MV-4-11 (cell line): ENCODE measurements at regions not wholly inside any gene's neighbourhood (a gene's known extent, or its start where the extent isn't known, plus 50 kb on each side); places are given as distances from the start of the nearest gene placed in this dataset.

Experiments
- DNase-seq: peaks from one replicate; lab custom pipeline; 2025; lab: John Stamatoyannopoulos, UW

DNA sequence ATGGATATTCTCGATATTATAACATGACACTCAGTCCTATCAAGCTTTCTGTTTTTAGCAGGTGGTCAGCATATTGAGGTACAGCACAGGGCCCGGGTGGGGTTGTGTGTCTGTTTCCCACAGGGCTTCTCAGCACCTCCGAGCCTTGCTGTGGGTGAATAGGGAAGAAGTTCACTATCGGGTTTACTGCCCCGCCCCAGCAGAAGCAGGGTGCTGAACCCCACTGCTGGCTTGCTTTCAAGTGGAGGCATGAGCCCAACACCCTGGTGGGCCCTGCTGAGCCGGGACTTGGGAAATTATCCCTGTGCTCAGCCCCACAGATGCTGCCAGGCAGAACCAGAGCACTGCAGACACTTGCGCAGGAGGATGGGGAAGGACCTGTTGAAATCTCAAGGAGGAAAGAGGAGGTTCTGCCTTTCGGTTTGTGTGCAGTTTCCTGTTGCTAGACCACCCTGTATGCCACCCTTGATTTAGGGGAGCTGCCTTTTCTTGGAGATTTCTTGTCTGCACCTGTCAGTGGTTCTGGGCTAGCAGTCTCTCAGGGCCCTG is 270.3 kb upstream of the SALL3 start:
- no peak for DNase-seq

DNA sequence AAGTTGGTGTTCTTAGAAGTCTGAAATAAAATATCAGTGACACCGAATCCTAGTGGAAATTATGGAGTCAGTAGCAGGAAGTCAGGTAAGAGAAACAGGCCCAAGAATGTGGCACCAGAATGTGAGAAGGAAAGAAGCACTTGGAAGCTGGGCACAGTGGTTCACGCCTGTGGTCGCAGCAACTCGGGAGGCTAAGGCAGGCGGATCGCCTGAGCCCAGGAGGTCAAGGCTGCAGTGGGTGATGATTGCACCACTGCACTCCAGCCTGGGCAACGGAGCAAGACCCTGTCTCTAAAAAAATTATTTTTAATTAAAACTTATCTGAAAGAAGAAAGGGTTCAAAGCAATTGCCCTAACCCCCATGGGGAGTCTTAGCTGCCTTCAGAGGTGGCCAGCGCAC is 268.3 kb upstream of the SALL3 start:
- DNase-seq, result no peak

DNA sequence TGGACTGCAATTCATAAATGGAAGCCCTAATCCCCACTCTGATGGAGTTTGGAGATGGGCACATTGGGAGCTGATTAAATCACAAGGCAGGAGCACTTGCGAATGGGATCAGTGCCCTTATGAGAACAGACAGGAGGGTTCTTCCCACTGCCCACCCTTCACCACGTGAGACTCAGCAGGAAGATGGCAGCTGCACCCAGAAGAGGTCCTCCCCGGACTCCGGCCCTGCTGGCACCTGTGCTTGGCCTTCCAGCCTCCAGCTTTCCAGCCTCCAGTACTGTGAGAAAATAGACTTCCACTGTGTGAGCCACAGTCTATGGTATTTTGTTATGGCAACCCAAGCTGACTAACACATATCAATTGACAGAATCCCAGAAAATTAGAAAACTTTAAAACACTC is 267.6 kb upstream of the SALL3 start:
- no peak for DNase-seq

DNA sequence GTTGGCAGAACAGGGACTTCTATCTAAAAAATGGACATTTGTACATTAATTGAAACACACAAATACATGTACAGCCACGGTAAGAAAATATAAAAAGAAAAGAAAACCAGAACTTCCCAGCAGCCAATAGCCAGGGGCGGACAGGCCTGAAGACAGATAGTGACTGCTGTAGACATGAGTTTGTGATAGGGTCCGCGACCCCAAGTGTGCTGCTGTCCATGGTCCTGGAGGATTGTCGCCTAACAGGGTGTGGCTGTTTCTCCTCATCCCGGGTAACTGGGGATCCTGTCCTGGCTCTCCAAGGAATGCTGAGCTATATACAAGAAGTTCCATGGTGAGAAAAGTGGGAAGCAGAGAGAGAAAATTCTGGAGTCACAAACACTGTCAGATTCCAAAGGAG is 266.5 kb upstream of the SALL3 start:
- DNase-seq, result no peak

DNA sequence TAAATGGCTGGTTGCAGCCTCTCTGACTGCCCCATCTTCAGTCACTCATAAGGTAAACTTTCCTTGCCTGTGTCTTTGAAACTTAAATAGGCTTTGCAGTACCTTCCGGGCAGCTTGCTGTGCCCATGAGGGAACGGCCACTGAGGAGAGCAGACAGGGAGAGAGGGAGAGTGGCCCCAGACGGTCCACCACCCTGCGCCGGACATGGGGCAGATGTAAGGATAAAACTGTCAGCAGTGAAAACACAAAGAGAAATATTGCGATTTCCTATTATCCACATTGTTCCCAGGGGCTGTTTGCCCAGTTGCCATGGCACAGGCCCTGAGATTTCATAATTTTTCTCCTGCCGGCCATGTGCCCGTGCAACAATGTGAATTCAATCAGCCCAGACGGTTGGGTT is 265.9 kb upstream of the SALL3 start:
- DNase-seq, result no peak

DNA sequence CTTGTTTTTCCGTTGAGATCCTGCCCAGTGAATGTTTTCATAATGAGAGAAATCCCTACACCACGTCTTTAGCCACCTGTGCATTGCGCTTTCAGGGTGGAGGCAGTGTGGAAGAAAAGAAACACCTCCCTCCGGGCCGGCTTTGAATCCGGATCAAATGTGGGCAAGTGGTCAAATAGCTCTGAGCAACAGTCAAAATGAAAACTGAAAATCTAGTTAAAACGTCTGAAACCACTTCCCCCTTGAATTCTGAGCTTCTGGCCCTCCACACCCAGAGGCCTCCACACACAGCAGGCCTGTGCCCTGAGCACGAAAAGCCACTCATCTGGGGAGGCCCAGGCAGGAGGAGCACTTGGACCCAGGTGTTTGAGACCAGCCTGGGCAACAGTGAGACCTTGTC is 263.6 kb upstream of the SALL3 start:
- DNase-seq, result peak; percentile 71

DNA sequence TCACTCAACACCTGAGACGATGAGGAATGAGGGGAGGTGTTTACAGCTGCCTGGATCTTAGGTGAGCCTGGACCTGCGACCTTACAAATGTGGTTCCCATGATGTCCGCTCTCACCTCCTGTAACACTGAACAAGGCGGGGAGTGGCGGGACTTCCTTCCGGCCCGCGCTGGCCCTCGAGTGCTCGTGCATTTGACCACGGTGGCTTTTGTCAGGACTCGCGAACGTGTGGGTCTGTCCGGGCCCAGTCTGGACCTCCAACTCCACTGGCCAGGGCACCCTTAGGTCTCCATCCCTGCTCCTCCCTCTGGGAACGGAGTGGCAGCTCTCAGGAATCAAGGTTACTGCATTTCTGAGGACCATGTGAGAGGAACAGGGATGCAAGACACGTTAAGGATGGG is 263.0 kb upstream of the SALL3 start:
- no peak for DNase-seq

DNA sequence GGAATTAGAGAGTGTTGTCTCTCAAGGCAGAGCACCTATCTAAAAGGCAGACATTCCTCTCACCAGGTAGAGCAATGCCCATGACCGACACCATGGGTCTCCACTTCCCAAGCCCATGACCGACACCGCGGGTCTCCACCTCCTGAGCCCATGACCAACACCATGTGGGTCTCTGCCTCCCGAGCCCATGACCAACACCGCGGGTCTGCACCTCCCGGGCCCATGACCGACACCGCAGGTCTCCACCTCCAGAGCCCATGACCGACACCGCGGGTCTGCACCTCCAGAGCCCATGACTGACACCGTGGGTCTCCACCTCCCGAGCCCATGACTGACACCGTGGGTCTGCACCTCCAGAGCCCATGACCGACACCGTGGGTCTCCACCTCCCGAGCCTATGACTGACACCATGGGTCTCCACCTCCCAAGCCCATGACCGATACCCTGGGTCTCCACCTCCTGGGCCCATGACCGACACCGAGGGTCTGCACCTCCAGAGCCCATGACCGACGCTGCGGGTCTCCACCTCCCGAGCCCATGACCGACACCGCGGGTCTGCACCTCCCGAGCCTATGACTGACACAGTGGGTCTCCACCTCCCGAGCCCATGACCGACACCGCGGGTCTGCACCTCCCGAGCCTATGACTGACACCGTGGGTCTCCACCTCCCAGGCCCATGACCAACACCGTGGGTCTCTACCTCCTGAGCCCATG is 262.4 kb upstream of the SALL3 start:
- no peak for DNase-seq

DNA sequence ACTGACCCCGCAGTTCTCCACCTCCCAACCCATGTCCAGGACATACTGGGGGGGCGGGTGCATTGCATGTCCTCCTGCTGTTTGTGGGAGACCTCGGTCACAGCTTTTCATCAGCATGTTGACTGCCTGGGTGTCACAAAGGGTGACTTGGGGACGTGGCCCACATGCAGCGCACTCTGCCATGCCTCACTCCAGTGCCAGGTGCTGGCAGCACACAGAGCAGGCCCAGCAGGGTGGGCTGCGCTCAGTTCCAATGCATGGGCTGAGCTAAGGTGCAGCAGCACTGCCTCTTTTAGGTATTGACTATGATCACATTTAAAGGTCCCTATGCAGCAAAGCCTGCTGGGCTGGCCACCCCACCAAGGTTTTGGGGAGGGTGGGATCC is 261.9 kb upstream of the SALL3 start:
- DNase-seq, result no peak

DNA sequence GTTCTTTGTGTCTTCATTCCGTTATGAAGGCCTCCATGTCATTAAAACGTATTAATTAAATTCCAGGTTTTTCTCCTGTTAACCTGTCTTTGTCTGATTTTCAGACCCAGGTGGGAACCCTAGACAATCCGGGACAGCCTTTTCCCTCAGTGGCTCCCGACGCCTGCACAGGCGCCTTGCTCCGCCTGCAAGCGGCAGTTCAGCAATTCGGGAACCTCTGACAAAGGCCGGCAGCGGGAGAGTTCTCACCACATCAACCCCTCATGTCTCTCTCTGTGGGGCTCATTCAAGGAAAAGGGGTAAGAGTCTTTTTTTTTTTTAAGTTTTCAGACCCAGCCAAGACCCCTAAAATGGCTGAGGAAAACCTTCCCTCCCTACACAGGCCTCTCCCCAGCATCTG is 259.8 kb upstream of the SALL3 start:
- DNase-seq, result no peak

DNA sequence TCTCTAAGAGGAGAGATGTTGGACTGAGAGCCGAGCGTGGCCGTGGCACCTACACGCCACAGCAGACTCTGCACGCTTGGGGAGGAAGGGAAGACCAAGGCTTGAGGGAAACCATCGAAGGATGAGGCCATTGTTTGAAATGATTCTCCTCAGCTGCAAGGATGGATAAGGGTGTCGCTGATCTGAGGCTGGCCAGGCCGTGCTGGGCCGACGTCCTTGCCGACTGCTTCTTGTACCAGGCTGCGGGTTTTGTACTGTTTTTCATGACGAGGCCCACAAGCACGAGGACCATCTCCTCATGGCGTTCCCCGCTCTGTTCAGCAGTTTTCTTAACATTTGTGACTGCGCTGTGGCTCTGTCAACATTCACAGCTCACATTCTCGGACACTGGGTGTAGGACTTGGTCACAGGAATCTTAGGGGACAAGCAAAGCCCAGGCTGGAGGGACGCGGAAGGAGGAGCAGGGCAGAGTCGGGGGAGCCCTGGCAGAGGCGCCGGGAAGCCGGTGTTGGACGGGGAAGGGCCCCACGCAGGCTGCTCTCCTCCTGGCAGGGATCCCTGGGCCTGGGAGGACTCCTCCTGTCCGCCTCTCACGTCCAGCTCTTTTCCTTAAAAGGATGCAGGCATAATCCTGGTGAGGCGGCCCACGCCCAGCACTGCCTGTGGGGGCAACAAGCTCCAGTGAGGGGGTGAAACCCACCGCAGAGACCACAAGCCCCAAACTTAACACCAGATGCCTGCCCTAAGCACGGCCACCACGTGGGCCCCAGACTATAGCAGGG is 259.0 kb upstream of the SALL3 start:
- no peak for DNase-seq

DNA sequence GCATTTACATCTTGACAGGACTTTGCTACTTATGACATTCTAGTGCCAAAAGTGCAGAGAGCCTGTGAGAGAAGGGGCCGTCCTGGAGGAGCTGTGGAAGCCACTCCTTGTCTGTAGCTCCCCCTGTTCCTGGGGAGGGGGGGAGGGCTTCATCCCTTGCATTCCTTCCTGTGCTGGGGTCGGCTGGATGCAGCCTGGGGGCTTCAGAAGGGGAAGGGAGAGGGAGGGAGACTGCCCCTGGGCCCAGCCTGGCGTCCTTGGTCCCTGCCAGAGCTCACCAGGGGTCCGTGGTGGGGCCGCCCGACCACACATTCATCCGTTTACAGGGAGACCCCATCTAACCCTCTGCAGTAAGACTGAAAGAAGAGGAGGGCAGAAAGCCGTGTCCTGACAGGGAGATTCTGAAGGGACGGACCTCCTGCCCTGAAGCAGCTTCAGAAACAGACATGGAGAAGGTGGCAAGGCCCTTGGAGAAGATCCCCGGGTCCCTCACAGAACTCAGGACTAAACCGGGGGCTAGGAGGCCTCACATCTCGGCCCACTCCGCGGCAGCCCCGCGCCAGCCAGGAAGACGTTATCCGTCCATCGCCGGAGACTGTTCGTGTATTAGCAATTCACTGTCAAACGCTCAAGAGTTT is 258.3 kb upstream of the SALL3 start:
- DNase-seq, result no peak

DNA sequence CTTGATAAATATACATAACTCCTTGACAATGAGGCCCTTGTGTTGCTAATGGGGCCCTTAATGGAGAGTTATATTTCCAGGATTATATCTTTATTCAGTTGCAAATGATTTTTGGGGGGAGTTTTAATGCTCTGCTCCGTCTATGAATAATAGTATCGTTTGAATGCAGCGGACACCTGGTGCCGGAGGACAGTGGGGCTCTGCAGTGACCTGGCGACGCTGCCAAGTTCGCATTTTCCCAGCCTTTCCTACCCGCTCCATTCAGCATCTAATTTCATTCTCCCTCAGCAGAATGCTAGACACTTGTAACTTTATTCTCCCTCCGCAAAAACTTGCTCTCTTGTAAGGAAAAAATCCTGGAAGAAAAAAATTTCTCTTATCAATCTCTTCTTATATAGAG is 257.6 kb upstream of the SALL3 start:
- no peak for DNase-seq

DNA sequence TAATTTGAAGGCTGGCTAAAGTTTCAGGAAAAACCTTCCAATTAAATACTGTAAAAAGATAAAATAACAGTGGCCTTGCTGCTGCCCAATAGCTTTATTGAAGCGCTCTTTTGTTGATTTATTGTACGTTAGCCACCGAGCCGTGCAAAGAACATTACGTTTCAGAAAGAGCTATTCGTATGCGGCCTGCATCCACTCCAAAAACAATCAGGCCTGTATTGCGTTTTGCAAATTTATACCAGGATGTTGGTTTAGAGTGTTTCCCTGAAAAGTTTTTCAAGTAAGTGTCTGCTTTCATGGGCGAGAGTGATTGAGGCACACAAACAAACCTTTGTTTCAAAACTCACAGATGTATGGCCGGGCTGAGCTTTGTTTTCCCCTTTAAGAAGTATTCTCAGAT is 257.2 kb upstream of the SALL3 start:
- DNase-seq, result no peak

DNA sequence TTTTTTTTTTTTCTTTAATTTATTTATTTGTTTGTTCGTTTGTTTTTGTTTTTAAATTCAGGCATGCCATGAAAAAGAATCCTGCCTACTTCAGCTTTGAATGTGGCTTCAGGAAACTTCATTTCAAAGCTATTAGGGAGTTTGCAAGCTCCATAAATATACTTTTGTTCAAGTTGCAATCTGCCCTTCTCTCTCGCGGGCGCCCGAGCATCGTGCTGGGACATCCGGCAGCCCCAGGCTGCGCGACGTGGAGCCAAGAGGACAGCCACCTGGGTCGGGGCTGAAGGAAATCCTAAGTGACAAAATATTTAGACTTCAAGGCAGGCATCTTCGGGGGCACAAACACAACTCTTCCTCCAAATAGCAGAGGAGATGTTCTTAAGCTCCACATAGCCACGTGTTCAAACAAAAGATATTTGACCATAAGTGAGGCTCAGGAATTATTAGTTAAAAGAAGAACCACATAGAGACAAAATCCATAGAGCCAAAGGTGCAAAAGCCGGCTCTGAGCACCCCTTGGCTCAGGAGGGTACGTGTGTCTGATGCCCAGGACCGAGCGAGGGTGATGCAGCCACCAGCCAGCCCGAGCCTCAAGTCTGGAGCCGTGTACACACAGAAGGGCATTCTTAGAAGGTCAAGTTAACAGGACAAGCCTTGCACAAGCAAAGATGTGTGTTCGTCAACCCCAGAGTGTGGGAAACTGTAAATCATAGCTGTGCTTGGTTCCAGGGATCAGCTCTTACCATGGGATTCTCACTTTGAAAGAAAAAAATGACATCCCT is 256.5 kb upstream of the SALL3 start:
- DNase-seq, result no peak

DNA sequence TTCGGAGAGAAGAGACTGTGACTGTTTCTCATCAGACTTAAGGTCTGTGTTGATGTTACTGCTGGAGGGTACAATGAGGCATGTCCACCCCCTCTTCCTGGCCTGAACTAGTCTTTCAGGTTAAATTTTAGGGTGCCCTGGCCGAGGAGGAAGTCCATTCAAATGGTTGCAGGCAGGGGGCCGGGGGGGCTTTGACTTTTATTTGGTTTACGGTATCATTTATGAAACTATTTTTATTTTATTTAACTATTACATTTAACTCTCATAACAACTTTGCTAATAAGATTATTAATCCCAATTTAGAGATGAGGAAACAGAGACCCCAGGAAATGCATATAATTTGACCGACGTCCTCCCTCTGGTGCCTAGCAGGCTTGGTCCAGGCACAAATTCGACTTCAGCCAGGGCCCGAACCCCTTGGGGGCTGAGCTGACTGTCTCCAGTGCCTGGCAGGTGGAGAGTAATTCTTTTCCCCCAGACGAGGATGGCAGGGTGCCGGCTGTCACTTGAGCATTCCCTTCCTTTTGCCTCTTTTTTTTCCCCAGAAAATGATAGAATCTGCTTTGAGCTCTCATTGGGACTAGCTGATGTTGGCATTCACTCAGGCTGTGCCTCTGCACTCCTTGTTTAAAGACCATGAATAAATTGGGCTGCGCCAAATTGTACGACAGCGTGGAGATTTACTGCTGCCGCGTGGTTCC is 255.3 kb upstream of the SALL3 start:
- no peak for DNase-seq

DNA sequence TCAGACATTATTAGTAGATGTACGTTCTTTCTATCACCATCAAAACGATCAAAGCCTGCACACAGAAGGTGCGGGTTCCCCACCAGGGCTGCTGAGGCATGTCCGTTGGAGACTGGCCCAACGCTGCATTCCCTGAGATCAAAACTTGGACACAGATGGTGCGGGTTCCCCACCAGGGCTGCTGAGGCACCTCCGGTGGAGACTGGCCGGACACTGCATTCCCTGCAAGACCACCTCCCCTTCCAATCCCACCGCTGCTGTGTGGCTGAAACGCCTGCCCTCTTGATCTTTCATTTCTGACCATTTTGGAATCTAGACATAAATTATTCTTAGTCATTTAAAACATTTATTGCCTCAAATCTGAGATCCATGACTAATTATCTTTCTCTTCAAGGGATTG is 254.2 kb upstream of the SALL3 start:
- DNase-seq, result no peak

DNA sequence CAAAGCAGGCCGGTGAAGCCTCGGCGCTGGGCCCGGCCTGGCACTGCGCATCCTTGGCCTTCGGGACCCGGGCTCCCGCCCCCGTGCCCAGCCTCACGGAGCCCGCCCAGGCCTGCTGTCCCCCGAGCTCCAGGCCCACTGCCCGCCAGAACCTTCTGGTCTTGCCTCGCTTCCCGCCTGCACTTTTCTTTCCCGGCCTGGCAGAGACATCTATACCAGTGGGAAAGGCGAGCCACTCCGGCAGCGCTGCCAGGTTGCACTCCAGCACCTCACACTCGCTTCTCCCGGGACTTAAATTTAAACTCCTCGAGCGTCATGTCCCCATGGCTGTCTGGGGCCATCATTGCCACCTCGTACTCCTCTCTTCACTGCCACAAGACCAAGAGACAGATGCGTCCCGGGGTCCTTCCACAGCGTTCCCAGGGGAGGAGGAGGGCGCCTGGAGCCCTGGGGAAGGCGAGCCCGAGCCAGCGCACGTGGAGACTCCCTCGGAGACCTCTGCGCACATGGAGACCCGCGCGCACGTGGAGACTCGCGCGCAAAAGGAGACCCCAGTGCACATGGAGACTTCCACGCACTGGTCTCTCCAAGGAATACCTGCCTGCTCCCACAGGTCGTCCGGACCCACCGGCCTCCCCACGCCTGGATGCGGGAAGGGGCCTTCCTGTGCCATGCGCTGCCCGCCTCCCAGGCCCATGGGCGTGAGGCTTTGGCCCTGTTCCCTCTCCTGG is 253.1 kb upstream of the SALL3 start:
- DNase-seq, result no peak

DNA sequence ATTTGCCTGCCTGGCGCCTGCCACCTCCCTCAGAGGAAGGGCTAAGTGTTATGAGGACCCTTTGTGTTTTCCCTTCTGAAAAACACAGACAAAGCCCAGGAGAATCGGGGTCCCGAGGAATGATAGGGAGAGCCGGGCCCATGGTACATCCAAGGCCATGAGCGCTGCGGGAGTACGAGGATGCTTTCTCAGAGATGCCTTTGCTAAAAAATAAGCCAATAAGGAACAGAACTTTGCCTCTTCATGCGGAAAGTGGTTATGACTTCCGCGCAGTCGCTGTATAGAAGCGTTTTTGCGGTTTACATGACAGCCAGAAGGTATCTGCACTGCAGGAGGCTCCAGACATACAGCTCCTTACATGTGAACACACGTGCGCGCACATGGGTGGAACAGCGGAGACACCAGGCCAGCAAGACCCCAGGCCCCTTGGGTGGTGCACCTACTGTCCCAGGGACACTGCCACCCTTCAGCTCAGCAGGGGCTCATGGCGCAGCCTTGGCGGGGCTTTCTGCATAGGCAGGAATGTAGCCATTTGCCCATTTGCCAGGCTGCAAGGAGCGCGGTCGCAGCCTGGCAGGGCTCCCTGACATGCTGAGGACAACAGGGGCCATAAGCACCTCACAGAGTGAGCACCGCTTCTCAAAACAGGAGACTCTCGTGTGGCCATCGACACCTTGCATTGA is 252.4 kb upstream of the SALL3 start:
- DNase-seq, result no peak
